COLO829 (cell line): ENCODE measurements at regions not wholly inside any gene's neighbourhood (a gene's known extent, or its start where the extent isn't known, plus 50 kb on each side); places are given as distances from the start of the nearest gene placed in this dataset.

Experiments
- DNase-seq: peaks from one replicate; pipeline ENCODE4 v3.0.0; 2012; ENCODE audit warnings: low spot score

- DNase-seq, result no peak
Measured at GRCh38 chr3:22594990-22595389, 608.1 kb upstream of the UBE2E2 start.

DNA sequence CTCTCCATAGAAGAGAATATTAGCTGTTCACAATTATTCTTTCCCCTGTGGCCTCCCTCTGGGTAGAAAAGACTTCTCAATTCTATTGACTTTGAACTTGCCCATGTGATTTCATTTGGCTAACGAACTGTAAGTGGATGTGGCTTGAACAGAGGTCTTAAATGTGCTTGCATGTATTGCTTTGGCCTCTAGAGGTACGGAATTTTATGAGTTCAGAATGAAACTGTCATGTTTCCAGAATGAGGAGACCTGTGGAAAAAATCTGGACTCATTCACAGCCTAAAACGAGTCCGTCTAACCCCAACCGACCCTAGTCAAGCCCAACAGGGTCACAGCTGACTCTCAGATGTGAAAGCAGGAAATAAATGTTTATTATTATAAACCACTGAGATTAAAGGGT lies 596.7 kb upstream of the UBE2E2 start:
- DNase-seq, result no peak

DNA sequence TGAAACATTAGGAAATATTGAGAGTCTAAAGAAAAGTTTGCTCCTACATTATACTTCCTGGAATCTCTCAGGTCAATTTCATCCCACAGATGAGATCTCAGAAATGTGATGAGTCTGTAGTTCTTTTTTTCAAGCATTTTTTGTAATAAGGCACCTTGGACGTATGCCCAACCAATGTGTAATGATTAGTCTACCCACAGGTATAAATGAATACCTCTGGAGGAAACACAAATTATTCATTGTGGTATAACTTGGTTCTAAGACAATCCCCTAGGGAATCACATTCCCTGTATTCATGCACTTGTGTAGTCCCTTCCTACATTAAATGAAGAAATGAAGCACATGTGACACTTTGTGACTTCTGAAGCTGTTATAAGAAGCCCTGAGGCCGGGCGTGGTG lies 596.2 kb upstream of the UBE2E2 start:
- no peak for DNase-seq

DNA sequence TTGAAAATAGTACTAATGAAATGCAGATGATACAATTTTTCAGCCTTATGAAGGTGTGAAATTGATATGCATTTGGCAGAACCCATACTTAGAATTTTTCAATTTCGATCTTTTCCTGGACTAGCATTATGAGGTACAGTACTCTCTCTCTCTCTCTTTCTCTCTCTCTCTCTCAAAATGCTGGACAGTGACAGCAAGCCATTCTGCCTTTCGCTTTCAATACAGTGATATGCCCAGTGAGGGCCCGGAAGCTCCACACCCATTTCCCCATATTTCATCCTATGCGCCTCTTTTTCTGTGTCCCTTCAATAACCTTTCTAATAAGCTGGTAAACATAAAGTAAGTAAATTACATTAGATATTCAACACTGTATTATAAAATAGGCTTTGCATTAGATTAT lies 595.0 kb upstream of the UBE2E2 start:
- DNase-seq, result no peak

DNA sequence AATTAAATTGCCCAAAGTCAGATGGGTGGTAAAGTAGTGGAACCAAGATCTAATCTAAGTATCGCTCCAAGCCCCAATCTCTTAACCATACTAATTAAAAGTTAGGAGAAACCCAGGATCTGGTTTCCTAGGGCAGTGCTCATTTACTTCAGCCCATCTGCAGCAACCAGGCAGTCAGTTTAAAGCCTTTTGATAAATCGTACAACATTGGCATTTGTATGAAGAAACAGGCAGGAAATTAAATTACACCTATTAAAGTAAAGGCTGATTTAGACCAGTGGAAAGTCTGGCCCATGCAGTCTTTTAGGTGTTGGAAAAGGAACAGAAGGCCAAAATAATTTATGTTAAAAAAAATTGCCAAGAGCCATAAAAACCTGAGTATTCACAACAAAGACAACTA lies 594.4 kb upstream of the UBE2E2 start:
- DNase-seq, result no peak

GRCh38 chr3:22609139-22609538 lies 594.0 kb upstream of the UBE2E2 start:
- no peak for DNase-seq

DNA sequence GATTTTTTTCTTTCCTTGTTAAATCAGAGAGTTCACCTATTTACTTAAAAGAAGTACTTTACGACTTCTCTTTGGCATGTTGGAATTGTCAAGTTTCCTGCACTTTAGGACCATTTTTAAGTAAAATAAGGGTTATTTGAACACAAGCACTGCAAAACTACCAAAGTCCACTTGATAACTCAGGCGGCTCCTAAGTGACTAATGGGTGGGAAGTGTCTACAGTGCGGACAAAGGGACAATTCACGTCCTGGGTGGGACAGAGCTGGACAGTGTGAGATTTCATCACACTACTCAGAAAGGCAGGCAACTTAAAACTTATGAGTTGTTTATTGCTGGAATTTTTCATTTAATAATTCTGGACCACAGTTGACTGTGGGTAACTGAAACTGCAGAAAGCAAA lies 590.2 kb upstream of the UBE2E2 start:
- DNase-seq, result no peak

DNA sequence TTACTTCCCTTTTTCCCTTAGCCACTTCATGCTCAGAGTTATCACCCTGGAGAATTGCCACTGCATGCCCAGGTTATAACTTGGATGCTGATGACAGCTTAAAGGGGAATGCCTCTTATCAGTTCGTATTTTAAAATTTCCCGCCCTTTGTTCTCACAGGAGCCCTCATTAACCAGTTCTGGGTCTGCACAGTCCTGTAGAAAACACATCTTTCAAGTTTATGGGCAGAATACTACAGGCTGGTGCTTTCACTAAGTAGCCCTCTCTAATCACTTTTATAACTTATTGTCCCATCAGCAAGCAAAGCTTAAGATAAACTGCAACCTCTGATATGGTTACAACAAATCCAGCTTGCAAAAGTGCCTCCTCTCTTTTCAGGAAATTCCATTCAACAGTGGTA lies 587.3 kb upstream of the UBE2E2 start:
- DNase-seq, result no peak

DNA sequence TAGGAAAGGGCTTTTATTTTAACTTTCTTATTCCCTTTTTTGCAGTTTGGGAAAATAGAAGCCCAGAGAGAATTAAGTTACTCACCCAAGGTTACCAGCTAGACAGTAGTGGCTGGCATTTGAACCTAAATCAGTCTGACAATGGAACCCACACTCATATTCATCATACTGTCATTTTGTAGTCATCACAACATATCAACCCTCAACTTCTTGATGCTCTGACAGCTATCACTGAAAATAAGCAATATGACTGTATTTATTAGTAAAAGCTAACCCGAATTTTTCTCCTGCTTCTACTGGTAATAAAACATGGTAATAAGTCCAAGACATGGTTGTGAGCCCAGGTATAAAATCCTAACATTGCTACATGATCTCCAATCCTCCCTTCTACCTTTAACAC lies 585.8 kb upstream of the UBE2E2 start:
- DNase-seq, result no peak

GRCh38 chr3:22620498-22620897 lies 582.6 kb upstream of the UBE2E2 start:
- DNase-seq, result no peak

DNA sequence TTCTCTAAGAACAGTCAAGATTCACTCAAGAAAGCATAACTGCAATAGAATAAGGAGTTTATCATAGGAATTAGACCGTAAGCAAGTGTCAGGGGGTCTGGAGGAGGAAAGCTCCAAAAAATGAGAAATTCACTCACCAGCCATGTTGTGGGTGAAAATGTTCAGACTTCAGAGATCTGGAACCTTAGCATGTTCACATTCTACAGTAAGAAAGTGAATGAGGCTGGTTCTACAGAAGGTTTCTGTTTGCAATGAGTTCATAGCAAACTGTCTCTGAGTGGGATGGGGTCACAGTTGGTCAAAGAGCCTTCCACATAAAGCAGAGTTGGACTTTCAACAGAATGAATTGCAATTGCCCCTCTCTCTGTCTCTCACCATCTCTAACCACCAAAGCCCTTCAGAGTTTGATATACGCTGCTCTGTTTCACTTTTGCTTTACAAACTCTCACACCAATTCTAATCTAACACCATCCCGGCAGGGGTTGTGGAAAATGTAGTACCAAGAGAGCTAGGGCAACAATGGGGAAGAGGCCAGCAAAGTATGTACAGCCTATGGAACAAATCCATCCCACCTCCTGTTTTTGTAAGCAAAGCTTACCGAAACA lies 581.8 kb upstream of the UBE2E2 start:
- no peak for DNase-seq

DNA sequence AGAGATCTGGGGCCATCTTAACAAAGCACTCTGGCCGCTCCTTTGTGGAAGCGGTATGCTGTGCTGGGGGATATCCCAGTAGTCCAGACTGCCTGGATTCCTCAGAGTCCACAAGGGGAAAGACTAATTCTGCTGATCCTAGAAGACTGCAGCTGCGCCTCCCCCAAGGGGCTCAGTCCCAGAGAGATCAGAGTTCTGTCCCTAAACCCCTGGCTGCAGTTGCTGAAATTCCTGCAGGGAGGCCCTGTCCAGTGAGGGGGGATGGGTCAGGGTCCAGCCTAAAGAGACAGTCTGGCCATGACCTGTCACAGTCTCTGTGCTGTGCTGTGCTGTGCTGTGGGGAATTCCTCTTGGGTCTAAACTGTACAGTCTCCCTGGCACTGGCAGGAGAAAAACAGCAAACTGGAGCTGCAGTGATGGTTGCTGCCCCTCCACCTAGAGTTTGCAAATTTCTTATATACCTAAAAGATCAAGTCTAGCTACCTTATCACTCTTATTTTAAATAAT lies 575.1 kb upstream of the UBE2E2 start:
- no peak for DNase-seq

- no peak for DNase-seq
Measured at GRCh38 chr3:22632536-22632935, 570.6 kb upstream of the UBE2E2 start.

DNA sequence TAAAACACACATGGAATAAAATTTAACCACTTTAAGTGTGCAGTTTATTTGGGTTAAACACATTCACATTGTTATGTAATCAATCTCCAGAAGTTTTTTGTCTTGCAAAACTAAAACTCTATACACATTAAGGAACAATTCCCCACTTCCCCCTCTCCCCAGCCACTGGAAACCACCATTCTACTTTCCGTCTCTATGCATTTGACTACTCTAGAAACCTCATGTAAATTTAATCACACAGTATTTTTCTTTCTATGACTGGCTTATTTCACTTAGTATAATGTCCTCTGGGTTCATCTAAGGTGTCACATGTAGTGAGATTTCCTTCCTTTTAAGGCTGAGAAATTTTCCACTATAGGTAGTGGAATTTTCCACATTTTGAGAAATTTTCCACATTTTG lies 568.7 kb upstream of the UBE2E2 start:
- DNase-seq, result no peak

DNA sequence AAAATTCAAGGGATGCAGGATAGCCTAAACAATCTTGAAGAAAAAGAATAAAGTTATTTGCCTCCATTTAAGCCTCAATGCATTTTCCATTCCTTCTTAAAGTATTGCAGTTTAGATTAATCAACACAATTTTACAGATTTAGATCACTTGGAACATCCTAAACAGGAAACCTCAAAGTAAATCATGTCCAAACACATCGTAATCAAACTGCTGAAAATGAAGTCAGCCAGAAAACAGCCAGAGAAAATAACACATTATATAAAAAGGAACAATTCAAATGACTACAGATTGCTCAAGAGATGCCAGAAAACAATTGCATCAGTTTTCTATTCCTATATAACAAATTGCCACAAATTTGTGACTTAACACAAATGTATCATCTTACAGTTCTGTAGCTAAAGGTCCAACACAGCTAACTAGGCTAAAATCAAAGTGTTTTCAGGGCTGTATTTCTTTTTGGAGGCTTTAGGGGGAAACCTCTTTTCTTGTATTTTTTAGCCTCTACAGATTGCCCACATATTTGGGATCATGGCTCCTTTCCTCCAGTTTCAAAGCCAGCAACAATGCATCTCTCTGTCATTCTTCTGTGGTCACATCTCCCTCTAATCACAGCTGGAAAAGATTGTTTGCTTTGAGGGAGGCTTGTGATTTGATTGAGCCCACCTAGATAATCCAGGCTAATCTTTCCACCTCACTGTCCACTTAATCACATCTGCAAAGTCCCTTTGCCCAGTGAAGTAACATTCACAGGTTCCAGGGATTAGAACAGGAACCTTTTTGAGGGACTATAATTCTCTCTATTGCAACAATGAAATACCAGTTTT lies 543.3 kb upstream of the UBE2E2 start:
- no peak for DNase-seq

DNA sequence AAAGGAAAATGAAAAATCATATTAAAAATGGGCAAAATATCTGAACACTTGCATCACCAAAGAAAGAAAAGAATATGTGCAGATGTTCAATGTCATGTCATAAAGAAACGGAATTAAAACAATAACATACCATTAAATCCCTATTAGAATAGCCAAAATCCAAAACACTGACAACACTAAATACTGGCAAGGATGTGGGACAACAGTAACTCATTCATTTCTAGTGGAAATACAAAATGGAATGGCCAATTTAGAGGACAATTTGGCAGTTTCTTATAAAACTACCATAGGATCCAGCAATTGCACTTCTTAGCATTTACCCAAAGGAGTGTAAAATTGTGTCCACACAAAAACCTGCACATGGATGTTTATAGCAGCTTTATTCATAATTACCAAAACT lies 542.5 kb upstream of the UBE2E2 start:
- no peak for DNase-seq

- no peak for DNase-seq
Measured at GRCh38 chr3:22661121-22661700, 541.9 kb upstream of the UBE2E2 start.

- no peak for DNase-seq
Measured at GRCh38 chr3:22665528-22665927, 537.6 kb upstream of the UBE2E2 start.

DNA sequence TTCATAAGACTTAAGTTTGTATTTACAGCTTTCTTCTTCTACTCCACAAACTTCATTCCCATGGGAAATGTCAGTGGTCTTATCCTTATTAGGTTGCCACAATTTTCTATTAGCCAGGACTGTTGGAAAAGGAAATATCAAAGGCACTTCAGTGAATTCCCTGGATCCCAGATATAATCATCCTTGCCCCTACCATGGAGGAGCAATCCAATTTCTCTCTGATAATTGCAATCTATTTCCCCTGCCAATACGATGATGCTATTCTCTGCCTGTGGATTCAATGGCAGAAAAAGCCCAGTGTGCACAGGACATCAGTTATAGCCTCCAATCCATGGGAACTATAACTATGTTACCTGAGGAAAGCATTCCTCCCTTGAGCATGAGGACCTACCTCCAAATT lies 536.4 kb upstream of the UBE2E2 start:
- no peak for DNase-seq

DNA sequence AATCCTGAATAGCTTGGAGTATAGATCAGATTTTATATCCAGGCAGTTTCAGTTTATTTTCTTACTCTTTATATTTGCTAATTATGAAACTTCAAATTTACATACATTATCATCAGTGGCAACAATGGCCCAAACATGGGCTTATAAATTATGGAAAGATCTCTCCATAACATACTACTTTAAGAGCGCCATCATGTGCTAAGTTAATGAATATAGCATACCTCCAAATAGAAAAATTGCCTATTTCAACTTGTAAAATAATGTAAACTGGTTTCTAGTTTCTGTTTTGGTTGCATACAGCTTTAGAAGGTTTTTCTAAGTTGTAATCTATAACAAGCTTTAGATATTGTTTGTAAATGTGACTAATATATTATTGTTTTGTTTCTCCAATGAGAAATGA lies 531.3 kb upstream of the UBE2E2 start:
- DNase-seq, result no peak

DNA sequence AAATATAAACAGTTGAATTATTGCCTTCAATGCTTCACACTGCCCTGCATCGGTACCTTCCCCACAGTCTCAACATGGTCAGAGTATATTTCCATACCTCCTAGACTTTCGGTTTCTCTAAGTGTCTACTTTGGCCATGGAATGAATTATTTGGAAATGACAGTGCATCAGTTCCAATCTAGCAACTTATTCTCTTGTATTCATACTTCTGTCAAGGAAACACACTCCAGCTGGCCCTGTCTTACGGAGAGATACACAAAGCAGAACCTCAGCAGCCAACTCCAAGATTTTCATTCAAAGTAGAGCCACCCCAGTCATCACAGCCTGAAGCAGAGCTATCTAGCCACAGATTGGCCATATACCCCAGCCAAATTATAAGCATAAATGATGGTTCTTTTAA lies 518.4 kb upstream of the UBE2E2 start:
- DNase-seq, result no peak

DNA sequence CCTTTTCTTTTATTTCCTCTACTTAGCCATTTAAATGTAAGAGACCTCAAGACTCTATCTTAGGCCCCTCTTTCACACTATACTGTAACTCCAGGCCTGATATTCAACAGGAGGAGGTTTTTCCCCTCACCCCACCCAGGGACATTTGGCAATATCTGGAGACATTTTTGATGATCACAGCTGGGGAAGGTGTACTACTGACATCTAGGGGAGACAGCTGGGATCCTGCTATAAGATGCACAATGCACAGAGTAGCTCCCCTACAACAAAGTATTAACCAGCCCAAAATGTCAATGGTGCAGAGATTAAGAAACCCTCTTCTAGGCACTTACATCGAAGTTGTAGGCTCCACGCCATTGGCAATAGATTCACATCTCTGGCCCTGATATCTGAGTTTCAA lies 517.5 kb upstream of the UBE2E2 start:
- DNase-seq, result no peak

GRCh38 chr3:22691407-22691806 lies 511.7 kb upstream of the UBE2E2 start:
- DNase-seq, result no peak
